ENCODE measurements at regions not wholly inside any gene's neighbourhood (a gene's known extent, or its start where the extent isn't known, plus 50 kb on each side); places are given as distances from the start of the nearest gene placed in this dataset.

- WGBS, 2 donors: 93 to 97% methylated on average over 3 of the region's 3 CpGs
- no peak for DNase-seq (ENCODE audit: low spot score in 2 of 2)
- no peak overlapping the region for H3K4me3 ChIP-seq (ENCODE audit: low read depth, poor library complexity, severe bottlenecking)
- intact Hi-C loops (cut with DNase I; ENCODE audit: low total_unique reads): no loop called here
- TF ChIP-seq, protein P1, sequence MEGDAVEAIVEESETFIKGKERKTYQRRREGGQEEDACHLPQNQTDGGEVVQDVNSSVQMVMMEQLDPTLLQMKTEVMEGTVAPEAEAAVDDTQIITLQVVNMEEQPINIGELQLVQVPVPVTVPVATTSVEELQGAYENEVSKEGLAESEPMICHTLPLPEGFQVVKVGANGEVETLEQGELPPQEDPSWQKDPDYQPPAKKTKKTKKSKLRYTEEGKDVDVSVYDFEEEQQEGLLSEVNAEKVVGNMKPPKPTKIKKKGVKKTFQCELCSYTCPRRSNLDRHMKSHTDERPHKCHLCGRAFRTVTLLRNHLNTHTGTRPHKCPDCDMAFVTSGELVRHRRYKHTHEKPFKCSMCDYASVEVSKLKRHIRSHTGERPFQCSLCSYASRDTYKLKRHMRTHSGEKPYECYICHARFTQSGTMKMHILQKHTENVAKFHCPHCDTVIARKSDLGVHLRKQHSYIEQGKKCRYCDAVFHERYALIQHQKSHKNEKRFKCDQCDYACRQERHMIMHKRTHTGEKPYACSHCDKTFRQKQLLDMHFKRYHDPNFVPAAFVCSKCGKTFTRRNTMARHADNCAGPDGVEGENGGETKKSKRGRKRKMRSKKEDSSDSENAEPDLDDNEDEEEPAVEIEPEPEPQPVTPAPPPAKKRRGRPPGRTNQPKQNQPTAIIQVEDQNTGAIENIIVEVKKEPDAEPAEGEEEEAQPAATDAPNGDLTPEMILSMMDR (IDR thresholded peaks at IDR 0.05): no peak
- no peak for TF ChIP-seq POLR2A (IDR thresholded peaks at IDR 0.05)
Observed at GRCh38 chr5:33041586-33041985, 330.5 kb downstream of the NPR3 start.

- no peak for DNase-seq (ENCODE audit: low spot score in 2 of 2)
- intact Hi-C loops (cut with DNase I; ENCODE audit: low total_unique reads): no loop called here
- H3K4me3 ChIP-seq (ENCODE audit: low read depth, poor library complexity, severe bottlenecking): no peak overlapping the region
- TF ChIP-seq POLR2A (IDR thresholded peaks at IDR 0.05): no peak
- TF ChIP-seq, protein P1 (IDR thresholded peaks at IDR 0.05): no peak
- WGBS, 2 donors: 95 to 100% methylated on average over 1 of the region's 1 CpG
Observed at GRCh38 chr5:33043343-33043997, 332.3 kb downstream of the NPR3 start.

- intact Hi-C loops (cut with DNase I; ENCODE audit: low total_unique reads): no loop called here
- WGBS, 2 donors: 72 to 80% methylated on average over 2 of the region's 2 CpGs
- no peak for DNase-seq (ENCODE audit: low spot score in 2 of 2)
- no peak overlapping the region for H3K4me3 ChIP-seq (ENCODE audit: low read depth, poor library complexity, severe bottlenecking)
- TF ChIP-seq POLR2A (IDR thresholded peaks at IDR 0.05): no peak
- TF ChIP-seq, protein P1 (IDR thresholded peaks at IDR 0.05): no peak
Observed at GRCh38 chr5:33046091-33046490, 335.0 kb downstream of the NPR3 start.

- intact Hi-C loops (cut with DNase I; ENCODE audit: low total_unique reads): no loop called here
- no peak overlapping the region for H3K4me3 ChIP-seq (ENCODE audit: low read depth, poor library complexity, severe bottlenecking)
- TF ChIP-seq, protein P1 (IDR thresholded peaks at IDR 0.05): no peak
- no peak for TF ChIP-seq POLR2A (IDR thresholded peaks at IDR 0.05)
- no peak for DNase-seq (ENCODE audit: low spot score in 2 of 2)
- 87 to 89% methylated on average over 3 of the region's 3 CpGs for WGBS, 2 donors
Observed at GRCh38 chr5:33048315-33048714, 337.2 kb downstream of the NPR3 start.

- 95% methylated on average over 6 of the region's 6 CpGs for WGBS, 2 donors
- no peak for DNase-seq (ENCODE audit: low spot score in 2 of 2)
- no peak overlapping the region for H3K4me3 ChIP-seq (ENCODE audit: low read depth, poor library complexity, severe bottlenecking)
- intact Hi-C loops (cut with DNase I; ENCODE audit: low total_unique reads): no loop called here
- TF ChIP-seq, protein P1 (IDR thresholded peaks at IDR 0.05): no peak
- TF ChIP-seq POLR2A (IDR thresholded peaks at IDR 0.05): no peak
Observed at GRCh38 chr5:33049298-33049697, 338.2 kb downstream of the NPR3 start.

DNA sequence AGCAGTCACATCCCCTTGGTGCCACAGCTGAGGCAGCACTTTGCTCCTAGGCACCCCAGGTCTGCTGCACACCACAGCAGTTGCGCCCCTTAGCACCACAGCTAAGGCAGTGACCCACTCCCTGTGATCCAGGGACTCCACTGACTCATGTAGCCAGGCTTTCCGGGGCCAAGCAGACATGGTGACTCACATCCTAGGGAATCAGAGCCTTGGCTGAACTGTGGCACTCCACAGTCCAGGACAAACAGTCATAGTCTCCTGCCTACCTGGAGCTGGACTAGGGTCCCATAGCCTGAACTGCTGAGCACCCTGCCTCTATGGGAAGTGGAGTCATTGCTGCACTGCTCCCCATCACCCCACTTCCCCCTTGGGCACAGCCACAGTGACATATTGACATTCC, 338.7 kb downstream of the NPR3 start:
- intact Hi-C loops (cut with DNase I; ENCODE audit: low total_unique reads): no loop called here
- no peak overlapping the region for H3K4me3 ChIP-seq (ENCODE audit: low read depth, poor library complexity, severe bottlenecking)
- DNase-seq (ENCODE audit: low spot score in 2 of 2): no peak
- no peak for TF ChIP-seq POLR2A (IDR thresholded peaks at IDR 0.05)
- TF ChIP-seq, protein P1 (IDR thresholded peaks at IDR 0.05): no peak
- WGBS, 2 donors: 42 to 77% methylated on average over 2 of the region's 2 CpGs

Measured in lower leg skin (tissue), 4 donors.